NCI-H1417 (cell line): ENCODE measurements at regions not wholly inside any gene's neighbourhood (a gene's known extent, or its start where the extent isn't known, plus 50 kb on each side); places are given as distances from the start of the nearest gene placed in this dataset.

Source experiments
- DNase-seq, 3 experiments: peaks; one replicate each; lab custom pipeline; 2025; lab: John Stamatoyannopoulos, UW

DNA sequence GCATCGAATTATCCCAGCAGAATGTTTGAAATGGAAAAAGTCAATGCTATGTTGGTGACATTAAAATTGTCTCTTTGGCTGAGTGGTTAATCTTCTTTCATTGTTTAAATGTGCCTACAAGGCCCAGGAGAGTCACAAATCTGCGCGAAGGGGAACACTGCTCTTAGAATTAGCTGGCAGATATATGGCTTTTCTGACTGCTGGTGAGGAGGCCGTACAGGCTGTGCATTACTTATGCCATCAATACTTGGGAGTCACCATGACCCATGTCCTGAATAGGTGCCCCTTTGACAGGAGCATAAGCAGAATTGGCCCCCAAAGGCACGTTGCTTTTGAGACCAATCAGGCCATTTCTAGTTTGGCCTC is 521.5 kb downstream of the FUT8 start:
- peak in 1 of 3 experiments; percentile 33 for DNase-seq

DNA sequence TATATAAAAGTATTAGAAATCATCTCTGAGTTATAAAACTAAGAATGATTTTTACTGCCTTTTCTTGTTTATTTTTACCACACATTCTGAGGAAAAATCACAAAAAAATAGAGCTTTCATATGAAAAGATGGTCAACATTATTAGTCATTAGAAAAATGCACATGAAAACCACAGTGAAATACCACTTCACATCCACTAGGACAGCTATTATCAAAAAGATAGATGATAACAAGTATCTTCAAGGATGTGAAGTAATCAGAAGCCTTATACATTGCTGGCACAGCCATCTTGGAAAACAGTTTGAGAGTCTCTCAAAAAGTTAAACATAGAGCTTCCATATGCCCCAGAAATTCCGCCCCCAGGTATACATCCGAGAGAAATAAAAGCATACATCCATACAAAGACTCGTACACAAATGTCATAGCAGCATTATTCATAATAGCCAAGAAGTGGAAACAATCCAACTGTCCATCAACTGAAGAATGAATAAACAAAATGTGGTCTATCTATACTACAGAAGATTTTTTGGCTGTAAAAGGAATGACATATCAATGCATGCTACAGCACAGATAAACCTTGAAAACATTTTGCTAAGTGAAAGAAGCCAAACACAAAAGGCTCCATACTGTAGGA is 523.9 kb downstream of the FUT8 start:
- DNase-seq = no peak

DNA sequence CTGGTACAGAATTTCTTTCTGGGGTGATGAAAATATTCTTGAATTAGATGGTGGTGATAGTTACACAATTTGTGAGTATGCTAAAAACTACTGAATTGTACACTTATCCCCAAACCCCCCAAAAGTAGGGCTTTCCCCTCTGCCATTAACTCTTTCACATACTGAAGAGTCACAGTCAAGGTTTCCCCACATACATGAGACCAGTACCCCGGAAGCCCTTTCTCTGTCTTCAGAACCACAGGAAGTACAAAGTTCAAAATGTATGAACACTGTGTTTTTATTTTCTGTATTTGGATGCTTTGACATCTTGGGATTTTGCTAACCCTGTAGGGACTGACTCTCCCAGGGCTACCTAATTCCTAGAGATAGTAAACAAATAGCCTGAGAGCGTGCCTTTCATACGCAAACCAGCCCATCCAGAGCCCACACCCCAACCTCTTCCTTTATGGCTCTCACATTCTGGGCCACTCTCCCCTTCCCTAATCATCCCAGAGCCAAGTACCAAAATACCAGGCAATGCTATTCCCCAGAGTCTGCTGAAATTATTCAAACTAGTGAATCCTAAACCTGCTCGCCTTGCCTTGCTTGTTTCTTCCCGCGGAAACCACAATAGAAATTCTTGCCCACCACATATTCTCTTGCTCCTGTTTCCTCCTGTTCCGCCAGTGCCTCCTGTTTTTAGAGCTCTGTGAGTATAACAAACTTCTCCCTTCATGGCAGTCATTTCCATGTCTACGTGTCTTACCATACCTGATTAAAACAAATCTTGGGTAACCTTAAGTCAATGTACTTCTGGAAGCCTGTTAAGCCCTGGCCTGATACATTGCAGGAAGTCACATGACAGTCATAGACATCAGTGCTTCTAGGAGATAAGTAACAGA is 524.8 kb downstream of the FUT8 start:
- DNase-seq = no peak

DNA sequence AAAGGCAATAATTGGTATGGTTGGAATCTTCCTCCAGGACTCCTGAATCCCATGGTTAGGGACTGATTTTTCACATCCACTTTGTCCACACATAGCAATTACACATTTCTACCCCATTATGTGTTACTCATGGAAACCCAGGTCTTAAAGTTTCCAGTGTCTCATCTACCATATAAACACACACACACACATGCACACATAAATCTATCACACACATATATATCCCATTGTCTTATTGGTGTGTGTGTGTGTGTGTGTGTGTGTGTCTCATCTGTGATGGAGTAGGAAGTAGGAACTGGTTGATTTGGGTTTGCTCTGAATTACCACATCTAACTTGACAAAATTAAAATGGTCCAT is 525.4 kb downstream of the FUT8 start:
- DNase-seq = no peak

DNA sequence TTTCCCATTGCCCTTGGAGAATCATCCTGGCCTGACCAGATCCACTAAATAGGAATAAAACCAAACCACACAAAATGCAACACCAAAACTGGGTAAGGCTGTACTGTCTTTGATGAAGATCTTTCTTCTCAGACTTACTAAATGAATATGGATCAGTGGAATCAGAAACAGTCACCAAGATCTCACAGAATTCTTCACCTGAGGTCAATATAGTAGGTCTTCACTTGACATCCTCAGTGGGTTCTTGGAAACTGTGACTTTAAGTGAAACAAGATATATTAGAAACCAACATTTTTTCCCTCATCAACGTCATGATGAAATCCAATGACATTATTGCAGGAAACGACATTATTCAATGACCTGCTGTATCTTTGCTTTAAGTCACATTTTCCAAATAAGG is 526.2 kb downstream of the FUT8 start:
- no peak for DNase-seq

DNA sequence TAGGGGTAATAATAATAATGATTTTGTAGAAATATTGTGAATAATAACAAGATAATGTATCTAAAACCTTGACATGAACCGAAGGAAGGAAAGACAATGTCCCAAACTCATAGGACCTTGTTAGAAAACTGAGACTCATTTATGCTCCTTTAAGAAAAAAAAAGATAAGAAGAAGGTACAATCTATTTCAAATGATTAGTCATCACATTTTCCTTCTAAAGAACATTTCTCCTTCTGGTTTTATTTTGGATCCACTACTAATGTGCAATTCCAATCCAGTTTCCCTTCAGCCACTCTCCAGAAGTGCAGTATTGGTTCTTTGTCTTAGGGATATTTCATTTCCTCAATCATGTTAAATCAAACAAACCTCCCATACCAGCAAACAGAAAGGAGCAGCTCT is 526.7 kb downstream of the FUT8 start:
- DNase-seq = no peak

DNA sequence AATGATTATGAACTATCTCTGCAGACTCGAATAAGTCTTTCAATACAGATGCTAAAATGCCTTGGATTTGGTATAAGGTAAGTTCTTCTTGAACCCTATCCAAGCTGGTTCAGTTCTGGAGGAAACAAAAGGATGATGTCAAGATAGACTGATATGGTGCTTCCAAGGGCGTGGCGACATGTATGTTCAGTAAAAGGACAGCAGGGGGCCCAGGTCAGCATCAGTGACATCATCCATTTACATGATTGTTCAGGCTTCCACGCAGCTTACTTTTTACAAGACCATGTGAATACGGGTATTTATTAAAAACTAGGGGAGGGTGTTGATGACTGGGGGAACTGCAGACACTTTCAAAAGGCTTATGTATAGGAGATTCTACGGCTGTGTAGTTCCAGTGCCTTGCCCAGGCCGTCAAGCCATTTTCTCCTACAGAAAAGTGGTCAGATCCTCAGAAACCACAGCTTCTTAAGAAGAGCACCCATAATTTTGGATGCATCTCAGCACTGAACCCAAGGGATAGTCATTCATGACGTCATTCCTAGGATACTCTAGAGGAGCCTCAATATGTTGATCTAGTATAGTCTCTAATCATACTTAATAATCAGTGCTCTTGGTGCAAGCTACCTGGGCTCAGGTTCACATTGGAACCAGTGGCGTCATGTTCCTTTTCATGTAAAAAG is 527.7 kb downstream of the FUT8 start:
- DNase-seq = peak in 2 of 3 experiments; percentile 4 to 30

DNA sequence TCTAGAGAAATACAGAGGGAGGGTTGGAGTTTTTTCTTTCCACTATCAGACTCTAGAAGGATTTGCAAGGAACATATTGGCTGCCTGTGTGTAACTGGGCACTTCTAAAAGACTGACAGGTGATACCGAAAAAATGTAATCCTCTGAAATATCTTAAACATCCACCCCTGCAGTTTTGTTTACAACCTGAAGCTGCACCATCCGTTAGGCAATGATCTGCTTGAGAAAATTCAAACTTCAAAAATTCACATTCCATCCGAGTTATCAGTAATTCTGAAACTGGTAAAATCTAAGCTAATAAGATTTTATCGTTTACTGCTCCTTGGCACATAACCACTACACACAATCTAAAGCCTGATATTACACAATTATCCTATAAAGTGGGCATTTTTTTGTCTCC is 528.6 kb downstream of the FUT8 start:
- DNase-seq = no peak

DNA sequence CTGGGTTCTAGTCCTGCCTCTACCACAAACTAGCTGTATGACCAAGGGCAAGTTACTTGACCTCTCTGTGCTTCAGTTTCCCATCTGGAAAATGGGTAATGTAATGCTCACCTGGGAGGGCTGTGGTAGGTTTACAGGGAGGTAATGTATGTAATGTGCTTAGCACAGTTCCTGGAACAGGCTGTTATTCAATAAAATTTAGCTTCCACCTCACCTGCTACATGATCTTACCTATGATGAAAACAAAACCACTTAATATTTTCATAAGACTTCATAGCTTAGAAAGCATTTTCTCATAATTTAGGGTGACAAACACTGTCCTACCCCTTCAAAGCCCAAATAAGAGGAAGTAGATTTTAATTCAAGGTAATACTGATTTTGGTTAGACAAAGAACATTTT is 530.6 kb downstream of the FUT8 start:
- DNase-seq = no peak

DNA sequence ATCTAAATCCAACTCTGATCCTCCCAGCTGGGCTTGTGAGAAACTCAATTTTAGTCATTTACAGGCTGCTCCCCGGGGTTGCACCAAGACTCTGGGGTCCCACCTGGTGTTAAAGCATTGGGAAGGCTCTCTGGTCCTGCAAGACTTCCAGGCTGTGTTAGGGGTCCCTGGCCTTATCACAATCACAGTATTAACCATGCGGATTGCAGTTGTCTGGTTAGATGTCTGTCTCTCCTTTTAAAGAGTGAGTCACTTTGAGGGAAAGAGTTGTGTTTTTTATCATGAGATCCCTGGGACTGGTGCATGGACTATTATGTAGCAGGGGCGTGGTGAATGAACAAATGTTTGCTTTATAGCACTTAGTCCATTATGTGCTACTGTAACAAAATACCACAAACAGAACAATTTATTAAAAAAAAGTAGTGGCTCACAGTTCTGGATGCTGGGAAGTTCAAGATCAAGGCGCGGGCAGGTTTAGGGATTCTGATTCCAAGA is 531.4 kb downstream of the FUT8 start:
- DNase-seq = no peak

DNA sequence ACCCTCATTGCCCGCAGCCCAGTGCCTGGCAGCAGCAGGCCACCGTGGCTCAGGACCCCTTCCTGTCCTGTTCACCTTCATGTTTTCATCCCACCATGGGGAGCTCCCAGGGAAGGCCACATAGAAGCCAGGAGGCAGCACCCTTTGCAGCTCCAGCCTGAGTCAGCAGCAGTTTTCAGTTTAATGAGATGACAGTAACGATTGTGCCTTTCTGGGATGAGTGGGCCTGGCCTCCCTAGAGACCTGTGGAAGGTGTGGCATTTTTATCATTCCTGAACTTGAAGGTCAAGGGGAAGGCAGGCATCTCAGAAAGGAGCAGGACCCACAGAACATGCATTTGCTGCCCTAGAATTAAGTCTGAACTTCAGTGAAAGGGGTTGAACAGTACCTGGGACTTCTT is 532.8 kb downstream of the FUT8 start:
- no peak for DNase-seq

DNA sequence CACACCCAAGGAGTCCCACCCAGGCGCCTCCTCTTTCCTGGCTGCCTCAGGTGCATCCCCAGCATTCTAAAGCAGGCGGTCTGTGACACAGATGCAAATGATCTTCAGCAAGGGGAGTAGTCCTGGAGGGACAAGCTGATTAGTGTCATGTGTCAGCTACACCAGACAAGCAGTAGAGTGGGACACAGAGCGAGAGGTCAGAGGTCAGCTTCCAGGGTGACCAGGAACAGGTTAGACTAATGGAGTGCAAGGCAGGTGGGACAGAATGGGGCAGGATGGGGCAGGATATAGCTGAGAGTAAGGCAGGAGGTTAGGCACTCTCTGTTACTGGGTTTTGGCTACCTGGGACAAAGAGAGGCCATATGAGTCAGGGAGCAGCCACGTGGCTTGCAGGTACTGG is 534.0 kb downstream of the FUT8 start:
- no peak for DNase-seq

DNA sequence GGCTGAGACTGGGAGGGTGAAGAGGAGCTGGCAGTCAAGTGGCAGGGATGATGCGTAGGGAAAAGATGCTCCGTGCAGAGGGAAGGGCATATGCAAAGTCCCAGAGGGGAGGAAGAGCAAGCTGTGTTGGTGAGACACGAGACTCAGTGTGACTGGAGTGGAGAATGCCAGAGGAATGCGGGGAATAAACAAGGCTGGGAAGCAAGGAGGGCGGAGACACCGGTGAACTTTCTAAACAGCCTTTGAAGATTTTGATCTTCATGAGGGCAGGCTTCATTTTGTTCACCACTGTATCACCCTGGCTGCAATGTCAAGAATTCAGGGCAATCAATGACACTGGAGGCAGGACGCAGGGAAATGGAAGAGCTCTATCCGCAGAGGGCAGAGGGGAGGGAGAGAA is 535.8 kb downstream of the FUT8 start:
- no peak for DNase-seq

DNA sequence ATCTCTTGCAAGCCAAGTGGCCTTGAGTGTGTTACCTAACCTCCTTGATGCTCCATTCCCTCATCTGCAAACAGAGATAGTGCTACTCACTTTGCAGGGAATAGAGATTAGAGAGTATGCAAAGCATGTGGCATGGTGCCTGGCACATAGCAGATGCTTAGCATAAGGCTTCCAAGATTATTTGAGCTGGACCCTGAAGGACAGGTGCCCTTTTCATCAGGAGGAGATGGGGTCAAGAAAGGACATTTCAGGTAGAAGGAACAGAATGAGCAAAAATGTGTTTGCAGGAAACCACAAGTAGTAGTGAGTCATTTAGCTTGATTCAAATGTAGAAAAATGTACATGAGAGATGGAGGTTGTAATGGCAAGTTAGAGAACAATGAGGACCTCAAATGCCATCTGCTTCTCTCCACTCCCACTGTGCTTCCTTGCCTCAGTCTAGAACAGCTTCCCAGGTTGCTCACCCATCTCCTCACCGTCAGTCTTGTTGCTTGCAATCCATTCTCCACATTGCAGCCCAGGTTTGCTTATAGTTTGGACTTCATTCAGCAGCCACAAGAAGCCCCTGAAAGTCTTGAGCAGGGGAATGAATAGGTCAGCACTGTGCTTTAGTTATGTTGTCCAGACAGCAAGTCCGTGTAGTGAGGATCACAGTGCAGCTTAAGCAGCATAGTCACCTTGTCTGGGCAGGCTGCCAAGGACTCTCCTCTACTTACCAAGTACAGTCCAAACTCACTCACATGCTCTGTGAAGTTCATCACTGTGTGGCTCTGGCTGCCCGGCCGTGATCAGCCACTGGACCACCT is 536.3 kb upstream of the CCDC196 start:
- DNase-seq = peak in 2 of 3 experiments; percentile 8 to 69

DNA sequence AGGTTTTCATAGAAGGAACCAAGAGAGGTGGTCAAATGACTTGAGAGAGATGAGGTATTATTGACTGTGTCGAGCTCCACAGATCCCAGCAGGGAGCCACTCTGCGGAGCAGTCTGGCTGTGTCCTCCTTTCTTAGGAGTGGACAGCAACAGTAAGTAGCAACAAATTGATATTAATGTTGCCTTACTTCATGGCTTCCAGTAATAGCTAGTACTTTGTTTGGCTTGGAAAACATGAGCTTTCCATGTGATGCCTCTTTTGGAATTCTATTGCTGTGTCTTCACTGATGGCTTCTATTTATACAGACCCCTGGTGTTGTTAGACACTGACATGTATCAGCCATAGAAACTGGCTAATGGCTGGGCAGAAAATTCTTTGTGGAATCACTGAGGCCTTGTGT is 531.2 kb upstream of the CCDC196 start:
- DNase-seq = peak in 1 of 3 experiments; percentile 42

DNA sequence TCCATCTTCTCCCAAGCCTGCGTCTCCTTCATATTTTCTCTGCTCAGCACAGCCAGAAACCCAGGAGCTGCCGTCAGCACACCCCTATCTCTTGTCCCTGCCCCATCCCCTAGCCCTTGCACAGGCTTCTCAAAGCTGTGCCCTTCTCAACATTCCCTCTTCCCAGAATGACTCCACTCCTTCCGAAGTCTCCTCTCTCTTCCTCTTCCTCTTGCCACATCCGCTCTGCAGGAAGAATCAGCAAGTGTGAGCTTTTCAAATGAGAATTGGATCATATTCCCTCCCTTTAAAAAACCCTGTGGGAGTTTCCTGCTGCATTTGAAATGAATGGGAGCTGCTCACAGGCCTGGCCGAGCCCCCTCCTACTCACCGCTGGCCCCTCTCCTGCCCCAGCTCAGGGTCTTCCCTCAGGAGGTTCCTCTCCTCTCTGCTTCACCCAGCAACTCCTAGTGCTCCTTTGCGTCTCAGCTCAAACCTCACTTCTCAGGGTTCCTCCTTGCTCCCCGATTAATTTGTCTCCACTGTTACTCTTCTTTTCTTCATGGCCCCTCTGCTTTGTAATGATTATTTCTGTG is 528.5 kb upstream of the CCDC196 start:
- DNase-seq = no peak

DNA sequence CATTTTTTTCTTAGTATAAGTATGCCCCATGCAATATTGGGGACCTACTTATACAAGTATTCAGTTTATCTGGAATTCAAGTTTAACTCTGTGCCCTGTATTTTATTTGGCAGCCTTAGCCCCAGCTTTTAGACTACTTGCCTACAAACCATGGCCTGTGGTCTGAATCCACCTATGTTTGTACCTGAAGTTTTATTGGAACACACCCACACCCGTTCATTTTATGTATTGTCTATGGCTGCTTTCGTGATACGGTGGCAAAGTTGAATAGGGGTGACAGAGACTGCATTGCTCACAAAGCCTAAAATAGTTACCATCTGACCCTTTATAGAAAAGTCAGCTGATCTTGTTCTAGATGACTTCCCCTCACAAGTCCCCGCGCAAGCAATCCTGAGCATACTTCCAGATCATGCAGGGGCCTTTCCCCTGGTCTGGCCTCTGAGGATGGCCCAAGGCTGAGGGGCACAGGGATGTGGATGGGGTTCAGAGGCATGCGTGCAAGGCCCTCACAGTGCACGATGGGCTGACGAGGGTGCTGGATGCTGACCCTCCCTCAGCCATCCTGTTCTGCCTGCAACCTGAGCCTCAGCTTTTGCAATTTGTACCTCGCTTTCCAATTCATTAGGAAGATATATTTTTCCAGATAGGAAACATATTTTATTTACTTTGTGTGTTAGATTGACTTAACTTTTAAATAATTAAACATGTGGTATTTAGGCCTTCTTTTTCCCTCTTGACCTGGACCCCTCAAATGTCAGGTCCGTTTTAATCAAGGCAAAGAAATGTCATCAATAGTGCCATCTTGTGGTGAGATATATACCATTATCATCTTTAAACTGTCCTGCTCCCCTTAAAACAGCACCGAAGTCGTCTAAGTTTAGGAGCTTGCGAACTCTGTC is 527.3 kb upstream of the CCDC196 start:
- peak in 2 of 3 experiments; percentile 56 to 73 for DNase-seq

DNA sequence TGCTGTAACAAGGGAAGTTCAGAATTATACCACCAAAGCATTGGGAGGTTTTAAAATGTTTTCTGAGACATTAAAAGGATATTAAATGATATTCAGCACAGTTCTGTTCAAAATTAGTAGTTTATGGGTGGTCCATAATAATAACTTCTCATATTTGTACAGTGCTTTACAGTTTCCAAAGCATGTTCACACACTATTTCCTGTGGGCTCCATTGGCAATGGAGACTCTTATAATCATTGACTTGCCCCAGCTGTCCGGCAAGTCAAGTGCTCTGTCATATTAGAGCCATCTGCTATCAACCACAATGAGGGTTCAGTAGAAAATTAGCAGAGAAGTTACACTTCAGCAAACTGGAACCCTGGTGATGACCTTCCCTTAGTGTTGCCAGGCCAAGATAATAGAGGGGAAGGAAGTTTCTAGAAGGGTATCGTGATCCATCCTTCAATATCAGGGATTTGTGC is 526.6 kb upstream of the CCDC196 start:
- DNase-seq = no peak

DNA sequence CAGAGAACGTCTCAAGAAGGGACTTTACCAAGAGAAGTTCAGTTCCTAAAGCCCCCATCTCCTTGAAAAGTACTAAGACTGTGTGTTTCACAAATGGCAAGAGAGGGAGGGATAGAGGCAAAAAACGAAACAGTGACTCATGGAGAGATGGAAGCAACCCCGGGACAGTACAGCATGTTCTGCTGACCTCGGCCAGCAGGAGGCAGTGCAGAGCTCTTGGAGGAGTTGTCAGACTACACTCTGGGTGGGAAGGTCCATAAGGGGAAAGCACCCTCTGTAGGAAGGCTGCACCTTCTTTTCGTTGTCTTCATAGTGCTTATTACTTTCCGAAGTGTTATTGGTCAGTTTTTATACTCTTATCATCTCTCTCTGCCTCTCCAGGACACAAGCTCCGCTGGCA is 525.2 kb upstream of the CCDC196 start:
- peak in 1 of 3 experiments; percentile 64 for DNase-seq

DNA sequence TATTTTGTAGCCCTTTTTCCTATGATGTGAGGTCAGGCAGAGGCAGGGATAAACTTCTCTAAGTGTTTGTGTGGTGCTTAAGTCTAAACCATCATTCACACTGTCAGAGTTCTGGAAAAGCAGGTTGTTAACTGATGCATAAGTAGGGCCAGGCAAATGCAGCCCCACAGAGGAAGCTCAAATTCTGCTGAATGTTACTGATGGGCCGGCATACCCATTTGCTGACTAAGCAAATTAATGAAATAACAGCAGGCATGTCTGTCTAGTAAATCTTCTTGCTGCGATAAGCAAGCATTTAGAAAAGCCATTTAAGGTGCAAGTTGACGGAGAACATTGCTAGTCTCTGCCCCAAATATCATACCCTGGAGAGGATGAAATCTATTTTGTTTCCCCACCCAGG is 523.2 kb upstream of the CCDC196 start:
- DNase-seq = no peak

DNA sequence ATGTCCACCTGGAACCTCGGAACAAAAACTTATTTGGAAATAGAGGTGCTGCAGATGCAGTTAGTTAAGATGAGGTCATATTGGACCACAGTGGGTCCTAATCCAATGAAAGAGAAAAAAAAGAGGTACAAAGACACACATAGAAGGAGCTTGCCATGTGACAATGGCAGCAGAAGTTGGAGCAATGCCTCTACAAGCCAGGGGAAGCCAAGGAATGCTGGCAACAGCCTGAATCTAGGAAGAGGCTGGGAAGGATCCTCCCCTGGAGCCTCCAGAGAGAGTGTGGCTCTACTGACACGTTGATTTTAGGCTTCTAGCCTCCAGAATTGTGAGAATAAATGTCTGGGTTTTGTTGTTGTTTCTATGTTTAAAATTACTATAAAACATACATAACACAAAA is 521.8 kb upstream of the CCDC196 start:
- no peak for DNase-seq
